Neural crest cell (in vitro differentiated cells): ENCODE measurements at regions not wholly inside any gene's neighbourhood (a gene's known extent, or its start where the extent isn't known, plus 50 kb on each side); places are given as distances from the start of the nearest gene placed in this dataset.

Source experiments
- DNase-seq: peaks from one replicate; pipeline ENCODE4 v3.0.0; 2021; ENCODE audit warnings: low read depth, mixed read lengths, low spot score
- H3K27ac Mint-ChIP-seq: one replicate; pipeline ENCODE4 v1.8.0; 2021; ENCODE audit warnings: mild to moderate bottlenecking, mixed read lengths; ENCODE audit not compliant: unreplicated experiment
- H3K27me3 Mint-ChIP-seq: 2 replicates; pipeline ENCODE4 v1.8.0; 2021; ENCODE audit warnings: low read depth, mild to moderate bottlenecking, mixed read lengths
- H3K36me3 Mint-ChIP-seq: 2 replicates; pipeline ENCODE4 v1.8.0; 2021; ENCODE audit warnings: low read depth, mild to moderate bottlenecking, mixed read lengths
- H3K4me1 Mint-ChIP-seq: 2 replicates; pipeline ENCODE4 v1.8.0; 2021; ENCODE audit warnings: mixed read lengths
- H3K4me3 Mint-ChIP-seq: one replicate; pipeline ENCODE4 v1.8.0; 2021; ENCODE audit warnings: mild to moderate bottlenecking, mixed read lengths
- H3K9me3 Mint-ChIP-seq: 2 replicates; pipeline ENCODE4 v1.8.0; 2021; ENCODE audit warnings: mixed read lengths
- TF ChIP-seq, protein P1 (sequence below): fragments of 200-600 bp; sonication (generic); conservative IDR thresholded peaks from 2 replicates; pipeline ENCODE4 v1.5.0; 2021; ENCODE audit warnings: antibody characterized with exemption, mild to moderate bottlenecking

DNA sequence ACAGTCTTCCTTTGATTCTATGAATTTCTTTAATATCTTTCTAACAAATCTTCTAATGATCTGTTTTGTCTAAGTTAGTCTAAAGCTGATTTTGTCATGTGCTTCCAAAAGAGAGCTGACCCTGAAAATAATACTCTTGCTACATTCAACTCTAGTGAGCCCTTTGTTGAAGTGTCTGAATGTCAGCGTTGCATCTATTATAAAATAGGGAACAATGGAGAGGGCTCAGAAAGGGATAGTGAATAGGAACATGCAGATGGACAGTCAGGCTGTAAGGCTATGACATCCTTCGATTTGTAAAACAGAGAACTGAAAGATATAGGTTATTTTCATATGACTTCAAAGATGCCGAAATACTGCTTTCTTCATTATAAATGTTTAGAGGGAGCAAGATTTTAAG is 304.5 kb downstream of the GALC start:
- TF ChIP-seq, protein P1, sequence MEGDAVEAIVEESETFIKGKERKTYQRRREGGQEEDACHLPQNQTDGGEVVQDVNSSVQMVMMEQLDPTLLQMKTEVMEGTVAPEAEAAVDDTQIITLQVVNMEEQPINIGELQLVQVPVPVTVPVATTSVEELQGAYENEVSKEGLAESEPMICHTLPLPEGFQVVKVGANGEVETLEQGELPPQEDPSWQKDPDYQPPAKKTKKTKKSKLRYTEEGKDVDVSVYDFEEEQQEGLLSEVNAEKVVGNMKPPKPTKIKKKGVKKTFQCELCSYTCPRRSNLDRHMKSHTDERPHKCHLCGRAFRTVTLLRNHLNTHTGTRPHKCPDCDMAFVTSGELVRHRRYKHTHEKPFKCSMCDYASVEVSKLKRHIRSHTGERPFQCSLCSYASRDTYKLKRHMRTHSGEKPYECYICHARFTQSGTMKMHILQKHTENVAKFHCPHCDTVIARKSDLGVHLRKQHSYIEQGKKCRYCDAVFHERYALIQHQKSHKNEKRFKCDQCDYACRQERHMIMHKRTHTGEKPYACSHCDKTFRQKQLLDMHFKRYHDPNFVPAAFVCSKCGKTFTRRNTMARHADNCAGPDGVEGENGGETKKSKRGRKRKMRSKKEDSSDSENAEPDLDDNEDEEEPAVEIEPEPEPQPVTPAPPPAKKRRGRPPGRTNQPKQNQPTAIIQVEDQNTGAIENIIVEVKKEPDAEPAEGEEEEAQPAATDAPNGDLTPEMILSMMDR: no peak
- Mint-ChIP-seq H3K27ac (peak overlapping the region; percentile 76), H3K4me1 (peaks cover 47% of the 10 kb centered on the region), H3K9me3 (peaks cover 10% of the 10 kb centered on the region), H3K4me3 (no peak overlapping the region), H3K36me3 (no peaks in the 10 kb centered on the region), H3K27me3 (no peaks in the 10 kb centered on the region)
- no peak for DNase-seq

DNA sequence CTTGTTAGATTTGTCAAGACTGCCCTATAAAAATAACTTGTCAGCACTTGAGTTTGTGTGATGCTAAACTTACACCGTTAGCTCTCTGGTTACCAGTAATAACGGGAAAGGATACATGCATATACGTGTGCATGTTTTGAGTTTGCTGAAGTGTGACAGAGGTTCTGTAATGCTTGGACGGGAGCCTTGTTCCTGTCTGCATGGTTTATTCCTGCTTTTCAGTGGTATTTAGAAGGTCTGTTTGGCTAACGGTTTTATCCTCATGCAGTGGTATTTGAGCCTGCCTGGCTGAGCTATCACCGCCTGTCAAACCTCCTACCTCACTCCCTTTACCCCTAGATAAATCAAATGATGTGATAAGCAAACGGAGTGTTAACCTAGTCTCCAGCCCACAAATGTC is 305.6 kb downstream of the GALC start:
- Mint-ChIP-seq H3K4me3 (no peak overlapping the region), H3K36me3 (peaks cover 6% of the 10 kb centered on the region), H3K27me3 (no peaks in the 10 kb centered on the region), H3K27ac (no peak overlapping the region), H3K9me3 (peaks cover 17% of the 10 kb centered on the region), H3K4me1 (peaks cover 47% of the 10 kb centered on the region)
- TF ChIP-seq, protein P1: no peak
- no peak for DNase-seq

DNA sequence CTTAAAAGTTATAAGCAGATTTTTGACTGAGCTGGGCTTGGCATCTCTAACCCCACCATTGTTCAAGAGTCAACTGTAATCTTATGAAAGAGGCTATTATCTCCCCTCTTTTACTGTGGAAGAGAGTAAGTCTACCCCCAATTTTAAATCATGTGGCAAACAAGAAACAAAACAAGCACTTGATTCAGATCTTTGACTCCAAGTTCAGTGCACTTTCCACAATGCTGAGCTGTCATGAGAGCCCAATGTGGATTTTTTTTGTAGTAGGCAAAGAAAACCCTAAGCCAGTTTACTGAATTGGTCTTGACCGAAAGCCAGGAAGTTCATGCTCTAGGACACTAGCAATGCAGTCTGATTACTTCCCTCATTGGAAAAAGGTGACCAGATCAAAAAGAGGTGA is 306.2 kb downstream of the GALC start:
- Mint-ChIP-seq H3K4me1 (peaks cover 47% of the 10 kb centered on the region), H3K4me3 (peak overlapping the region; percentile 4), H3K9me3 (peaks cover 17% of the 10 kb centered on the region), H3K27ac (peak overlapping the region; percentile 27), H3K36me3 (peaks cover 6% of the 10 kb centered on the region), H3K27me3 (no peaks in the 10 kb centered on the region)
- TF ChIP-seq, protein P1: no peak
- no peak for DNase-seq

DNA sequence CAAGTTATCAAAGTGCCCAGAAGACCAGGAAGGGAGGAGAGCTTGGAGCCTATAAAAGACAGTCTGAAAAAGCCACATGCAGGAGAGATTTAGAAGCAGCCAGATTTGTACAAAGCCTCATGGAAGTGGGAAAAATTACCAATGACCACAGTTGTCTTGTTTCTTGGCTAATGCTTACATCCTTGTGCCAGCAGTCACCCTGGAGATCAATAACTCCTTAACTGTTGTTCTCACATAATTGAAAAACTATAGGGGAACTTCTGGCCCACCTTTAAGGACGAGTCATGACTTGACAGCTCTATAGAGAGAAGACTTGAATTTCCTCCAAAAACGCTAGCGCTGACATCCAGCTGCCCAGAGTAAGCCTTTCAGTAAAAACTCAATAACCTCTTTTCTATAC is 313.1 kb downstream of the GALC start:
- no peak for DNase-seq
- no peak overlapping the region for H3K27ac Mint-ChIP-seq
- H3K27me3 Mint-ChIP-seq: peaks cover 3% of the 10 kb centered on the region
- no peaks in the 10 kb centered on the region for H3K4me1 Mint-ChIP-seq
- peaks cover 14% of the 10 kb centered on the region for H3K9me3 Mint-ChIP-seq
- H3K4me3 Mint-ChIP-seq: no peak overlapping the region
- peaks cover 8% of the 10 kb centered on the region for H3K36me3 Mint-ChIP-seq
- TF ChIP-seq, protein P1: no peak

DNA sequence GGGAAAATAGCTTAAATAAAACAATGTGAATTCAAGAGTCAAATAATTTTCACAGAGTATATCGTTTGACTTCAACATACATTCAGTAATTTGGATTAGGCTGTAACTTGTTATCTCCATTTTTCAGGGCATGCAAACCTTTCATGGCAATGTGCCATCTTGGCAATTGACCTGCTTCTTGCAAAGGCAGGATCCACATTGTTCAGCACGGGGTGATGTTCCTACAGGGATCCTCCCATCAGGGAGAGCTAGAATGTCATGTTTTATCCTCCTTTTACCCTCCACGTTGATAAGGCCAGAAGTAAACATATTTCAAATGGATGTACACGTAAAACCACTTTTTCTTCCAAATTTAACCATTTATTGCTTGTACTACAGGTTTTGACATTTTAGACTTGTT is 314.4 kb downstream of the GALC start:
- no peak for DNase-seq
- Mint-ChIP-seq H3K4me3 (no peak overlapping the region), H3K4me1 (no peaks in the 10 kb centered on the region), H3K36me3 (peaks cover 8% of the 10 kb centered on the region), H3K27ac (no peak overlapping the region), H3K9me3 (peaks cover 12% of the 10 kb centered on the region), H3K27me3 (peaks cover 3% of the 10 kb centered on the region)
- TF ChIP-seq, protein P1: no peak
